CMK (cell line): ENCODE measurements at regions not wholly inside any gene's neighbourhood (a gene's known extent, or its start where the extent isn't known, plus 50 kb on each side); places are given as distances from the start of the nearest gene placed in this dataset.

Experiments
- DNase-seq: peaks from one replicate; pipeline ENCODE4 v3.0.0-alpha.2; 2010; ENCODE audit warnings: low read depth

- DNase-seq: no peak
These were observed 76.9 kb upstream of the CDH20 start for GRCh38 chr18:61256291-61256690.

- DNase-seq: no peak
These were observed 71.4 kb upstream of the CDH20 start for GRCh38 chr18:61261870-61262269.

DNA sequence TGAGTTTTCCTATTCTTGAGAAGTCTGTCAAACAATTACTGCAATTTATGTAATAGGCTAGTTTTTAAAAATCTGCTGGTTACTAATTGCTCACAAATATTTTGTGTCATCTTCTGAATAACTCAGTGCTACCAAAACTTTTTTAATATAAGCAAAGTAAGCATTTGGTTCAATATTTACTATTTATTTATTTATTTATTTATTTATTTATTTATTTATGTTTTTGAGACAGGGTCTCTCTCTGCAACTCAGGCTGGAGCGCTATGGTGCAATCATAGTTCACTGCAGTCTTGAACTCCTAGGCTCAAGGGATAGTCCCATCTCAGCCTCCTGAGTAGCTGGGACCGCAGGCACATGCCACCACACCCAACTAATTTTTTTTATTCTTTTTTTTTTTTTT, 60.4 kb upstream of the CDH20 start:
- no peak for DNase-seq

GRCh38 chr18:61273533-61273932, 59.7 kb upstream of the CDH20 start:
- DNase-seq: no peak

DNA sequence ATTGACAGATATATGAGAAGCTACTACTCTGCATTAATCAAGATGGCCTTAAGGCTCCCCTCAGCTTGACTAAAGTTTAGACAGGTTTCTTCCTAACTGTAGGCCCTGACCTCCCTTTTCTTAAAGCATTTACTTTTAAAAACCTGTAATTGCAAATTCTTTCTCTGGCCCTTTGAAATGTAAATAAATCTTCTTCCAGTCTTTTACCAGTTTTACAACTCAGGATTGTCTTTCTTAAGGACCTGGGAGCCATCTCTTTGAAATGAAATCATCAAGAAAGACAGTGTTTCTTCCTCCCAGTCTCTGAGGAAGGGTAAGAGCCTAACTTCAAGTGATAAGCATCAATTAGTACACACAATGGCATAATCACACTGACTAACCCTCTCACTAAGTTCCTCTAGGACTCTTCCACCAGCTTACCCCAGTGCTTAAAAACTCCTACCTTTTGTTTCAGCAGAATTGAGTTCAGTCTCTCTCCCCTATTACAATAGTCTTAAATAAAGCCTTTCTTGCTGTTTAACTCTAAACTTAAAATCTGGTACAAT, 58.7 kb upstream of the CDH20 start:
- DNase-seq: no peak

- no peak for DNase-seq
These were observed 55.4 kb upstream of the CDH20 start for GRCh38 chr18:61277808-61278207.

DNA sequence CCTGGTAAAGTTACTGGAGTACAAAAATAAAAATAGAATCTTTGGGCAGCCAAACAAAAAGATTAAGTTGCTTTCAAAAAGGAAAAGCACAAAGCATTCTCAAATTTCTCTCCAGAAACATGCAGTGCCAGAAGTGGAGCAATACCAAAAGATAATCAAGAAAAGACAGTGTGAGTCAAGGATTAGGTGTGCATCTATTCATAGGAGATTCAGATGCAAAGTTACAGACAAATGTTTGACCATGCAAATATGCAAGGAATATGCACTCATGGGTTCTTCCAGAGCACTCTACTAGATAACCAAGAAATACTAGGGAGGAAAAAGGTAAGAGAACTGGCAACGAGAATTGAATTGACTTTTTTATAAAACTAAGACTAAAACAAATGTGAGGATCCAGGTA, 51.8 kb upstream of the CDH20 start:
- DNase-seq: no peak

- DNase-seq: no peak
These were observed 50.3 kb upstream of the CDH20 start for GRCh38 chr18:61282926-61283325.
